ENCODE measurements at regions not wholly inside any gene's neighbourhood (a gene's known extent, or its start where the extent isn't known, plus 50 kb on each side); places are given as distances from the start of the nearest gene placed in this dataset.

DNA sequence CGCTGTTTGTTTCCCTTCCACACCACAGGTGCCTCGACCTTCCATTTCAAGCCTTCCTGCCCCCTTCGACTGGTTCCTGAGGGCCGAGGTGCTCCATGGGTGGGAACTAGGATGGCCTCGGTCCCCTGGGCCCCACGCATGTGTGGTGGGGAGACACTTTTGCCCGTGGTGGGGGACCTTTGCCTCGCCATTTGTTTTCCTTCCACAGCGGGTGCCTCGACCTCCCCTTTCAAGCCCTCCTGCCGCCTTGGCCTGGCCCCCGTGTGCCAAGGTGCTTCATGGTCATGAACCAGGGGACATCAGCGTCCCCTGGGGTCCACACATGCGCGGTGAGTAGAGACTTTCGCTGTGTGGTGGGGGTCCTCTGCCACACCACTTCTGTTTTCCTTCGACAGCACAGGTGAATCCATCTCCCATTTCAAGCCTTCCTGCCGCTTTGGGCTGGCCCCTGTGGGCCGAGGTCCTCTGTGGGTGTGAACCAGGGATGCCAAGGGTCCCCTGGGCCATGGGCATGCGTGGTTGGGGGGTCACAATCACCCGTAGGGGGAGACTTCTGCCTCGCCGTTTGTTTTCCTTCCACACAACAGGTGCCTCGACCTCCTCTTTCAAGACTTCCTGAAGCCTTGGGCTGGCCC is 364.4 kb downstream of the ALG10 start:
- Histone ChIP-seq H3K4me3 (ENCODE audit: low read length) (no peak overlapping the region), H2AFZ (ENCODE audit: low read depth, low read length) (no peak overlapping the region), H3K27me3 (ENCODE audit: insufficient read depth, low read length) (peaks cover 6% of the 10 kb centered on the region), H3K4me1 (ENCODE audit: insufficient read depth, low read length) (peaks cover 3% of the 10 kb centered on the region), H3K36me3 (ENCODE audit: insufficient read depth, low read length) (no peaks in the 10 kb centered on the region), H3K9me3 (ENCODE audit: low read length) (no peaks in the 10 kb centered on the region)

DNA sequence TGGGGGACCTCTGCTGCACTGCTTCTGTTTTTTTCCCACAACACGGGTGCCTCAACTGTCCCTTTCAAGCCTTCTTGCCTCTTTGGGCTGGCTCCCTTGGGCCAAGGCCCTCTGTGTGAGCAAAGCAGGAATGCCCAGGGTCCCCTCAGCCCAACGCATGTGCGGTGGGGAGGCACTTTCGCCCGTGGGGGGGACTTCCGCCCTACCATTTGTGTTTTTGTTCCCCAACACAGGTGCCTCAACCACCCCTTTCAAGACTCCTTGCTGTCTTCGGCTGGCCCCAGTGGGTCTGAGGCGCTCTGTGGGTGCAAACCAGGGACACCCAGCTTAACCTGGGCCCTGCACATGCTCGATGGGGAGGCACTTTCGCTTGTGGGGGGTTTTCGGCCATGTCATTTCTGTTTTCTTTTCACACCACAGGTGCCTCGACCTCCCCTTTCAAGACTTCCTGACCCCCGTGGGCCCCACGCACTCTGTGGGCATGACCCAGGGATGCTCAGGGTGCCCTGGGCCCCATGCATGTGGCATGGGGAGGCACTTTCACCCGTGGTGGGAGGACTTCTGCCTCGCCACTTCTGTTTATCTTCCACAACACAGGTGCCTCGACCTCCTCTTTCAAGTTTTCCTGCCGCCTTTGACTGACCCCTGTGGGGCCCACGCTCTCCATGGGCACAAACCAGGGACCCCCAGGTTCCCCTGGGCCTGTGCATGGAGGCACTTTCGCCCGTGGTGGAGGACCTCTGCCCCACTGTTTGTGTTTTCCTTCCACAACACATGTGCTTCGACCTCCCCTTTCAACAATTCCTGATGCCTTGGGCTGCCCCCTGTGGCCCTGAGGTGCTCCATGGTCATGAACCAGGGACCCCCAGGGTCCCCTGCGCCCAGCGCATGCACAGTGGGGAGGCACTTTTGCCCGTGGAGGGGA is 365.7 kb downstream of the ALG10 start:
- peaks cover 3% of the 10 kb centered on the region for H3K4me1 ChIP-seq (ENCODE audit: insufficient read depth, low read length)
- H3K9me3 ChIP-seq (ENCODE audit: low read length): no peaks in the 10 kb centered on the region
- H2AFZ ChIP-seq (ENCODE audit: low read depth, low read length): no peak overlapping the region
- H3K27me3 ChIP-seq (ENCODE audit: insufficient read depth, low read length): peaks cover 6% of the 10 kb centered on the region
- H3K36me3 ChIP-seq (ENCODE audit: insufficient read depth, low read length): no peaks in the 10 kb centered on the region
- no peak overlapping the region for H3K4me3 ChIP-seq (ENCODE audit: low read length)

DNA sequence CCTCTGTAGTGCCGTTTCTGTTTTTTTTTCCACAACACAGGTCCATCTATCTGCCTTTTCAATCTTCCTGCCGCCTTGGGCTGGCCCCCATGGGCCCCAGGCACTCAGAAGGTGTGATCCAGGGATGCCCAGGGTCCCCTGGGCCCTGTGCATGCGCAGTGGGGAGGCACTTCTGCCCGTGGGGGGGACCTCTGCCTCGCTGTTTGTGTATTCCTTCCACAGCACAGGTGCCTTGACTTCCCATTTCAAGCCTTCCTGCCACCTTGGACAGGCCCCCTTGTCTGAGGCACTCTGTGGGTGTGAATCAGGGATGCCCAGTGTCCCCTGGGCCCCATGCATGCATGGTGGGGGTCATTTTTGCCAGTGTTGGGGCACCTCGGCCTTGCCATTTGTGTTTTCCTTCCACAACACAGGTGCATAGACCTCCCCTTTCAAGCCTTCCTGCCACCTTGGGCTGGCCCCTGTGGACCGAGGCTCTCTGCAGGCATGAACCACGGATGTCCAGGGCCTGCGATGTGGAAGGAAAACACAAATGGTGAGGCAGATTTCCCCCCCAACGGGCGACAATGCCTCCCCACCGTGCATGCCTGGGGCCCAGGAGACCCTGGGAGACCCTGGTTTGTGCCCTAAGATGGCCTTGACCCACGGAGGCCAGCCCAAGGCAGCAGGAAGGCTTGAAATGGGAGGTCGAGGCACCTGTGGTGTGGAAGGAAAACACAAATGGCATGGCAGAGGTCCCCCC is 366.5 kb downstream of the ALG10 start:
- peaks cover 6% of the 10 kb centered on the region for H3K27me3 ChIP-seq (ENCODE audit: insufficient read depth, low read length)
- peaks cover 3% of the 10 kb centered on the region for H3K4me1 ChIP-seq (ENCODE audit: insufficient read depth, low read length)
- no peaks in the 10 kb centered on the region for H3K36me3 ChIP-seq (ENCODE audit: insufficient read depth, low read length)
- H2AFZ ChIP-seq (ENCODE audit: low read depth, low read length): no peak overlapping the region
- H3K4me3 ChIP-seq (ENCODE audit: low read length): no peak overlapping the region
- no peaks in the 10 kb centered on the region for H3K9me3 ChIP-seq (ENCODE audit: low read length)

DNA sequence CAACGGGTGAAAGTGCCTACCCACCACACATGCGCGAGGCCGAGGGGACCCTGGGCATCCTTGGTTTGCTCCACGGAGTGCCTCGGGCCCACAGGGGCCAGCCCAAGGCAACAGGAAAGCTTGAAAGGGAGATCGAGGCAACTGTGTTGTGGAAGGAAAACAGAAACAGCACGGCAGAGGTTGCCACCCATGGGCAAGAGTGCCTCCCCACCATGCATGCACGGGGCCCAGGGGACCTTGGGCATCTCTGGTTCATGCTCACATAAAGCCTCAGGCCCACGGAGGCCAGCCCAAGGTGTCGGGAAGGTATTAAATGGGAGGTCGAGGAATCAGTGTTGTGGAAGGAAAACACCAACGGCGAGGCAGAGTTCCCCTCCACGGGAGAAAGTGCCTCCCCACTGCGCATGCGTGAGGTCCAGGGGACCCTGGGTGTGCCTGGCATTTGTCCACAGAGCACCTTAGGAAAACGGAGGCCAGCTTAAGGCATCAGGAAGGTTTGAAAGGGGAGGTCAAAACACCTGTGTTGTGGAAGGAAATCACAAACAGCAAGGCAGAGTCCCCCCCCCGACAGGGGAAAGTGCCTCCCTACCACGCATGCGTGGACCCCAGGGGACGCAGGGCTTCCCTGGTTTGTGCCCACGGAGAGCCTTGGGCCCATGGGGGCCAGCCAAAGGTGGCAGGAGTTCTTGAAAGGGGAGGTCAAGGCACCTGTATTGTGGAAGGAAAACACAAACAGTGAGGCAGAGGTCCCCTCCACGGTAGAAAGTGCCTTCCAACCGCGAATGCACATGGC is 367.3 kb downstream of the ALG10 start:
- no peaks in the 10 kb centered on the region for H3K36me3 ChIP-seq (ENCODE audit: insufficient read depth, low read length)
- H2AFZ ChIP-seq (ENCODE audit: low read depth, low read length): no peak overlapping the region
- no peaks in the 10 kb centered on the region for H3K9me3 ChIP-seq (ENCODE audit: low read length)
- H3K27me3 ChIP-seq (ENCODE audit: insufficient read depth, low read length): peaks cover 6% of the 10 kb centered on the region
- peaks cover 3% of the 10 kb centered on the region for H3K4me1 ChIP-seq (ENCODE audit: insufficient read depth, low read length)
- H3K4me3 ChIP-seq (ENCODE audit: low read length): no peak overlapping the region

DNA sequence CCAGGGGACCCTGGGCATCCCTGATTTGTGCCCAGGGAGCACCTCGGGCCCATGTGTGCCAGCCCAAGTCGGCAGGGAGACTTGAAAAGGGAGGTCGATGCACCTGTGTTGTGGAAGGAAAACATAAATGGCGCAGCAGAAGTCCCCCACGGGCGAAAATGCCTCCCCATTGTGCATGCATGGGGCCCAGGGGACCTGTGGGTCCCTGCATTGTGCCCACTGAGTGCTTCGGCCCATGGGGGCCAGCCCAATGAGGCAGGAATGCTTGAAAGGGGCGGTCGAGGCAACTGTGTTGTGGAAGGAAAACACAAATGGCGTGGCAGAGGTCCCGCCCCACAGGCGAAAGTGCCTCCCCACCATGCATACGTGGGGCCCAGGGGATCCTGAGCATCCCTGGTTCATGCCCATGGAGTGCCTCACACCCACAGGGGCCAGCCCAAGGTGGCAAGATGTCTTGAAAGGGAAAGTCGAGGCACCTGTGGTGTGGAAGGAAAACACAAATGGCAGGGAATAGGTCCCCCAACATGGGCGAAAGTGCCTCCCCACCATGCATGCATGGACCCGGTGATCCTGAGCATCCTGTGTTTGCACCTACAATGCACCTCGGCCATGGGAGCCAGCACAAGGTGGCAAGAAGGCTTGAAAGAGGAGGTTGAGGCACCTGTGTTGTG is 368.0 kb downstream of the ALG10 start:
- no peaks in the 10 kb centered on the region for H3K9me3 ChIP-seq (ENCODE audit: low read length)
- H3K36me3 ChIP-seq (ENCODE audit: insufficient read depth, low read length): no peaks in the 10 kb centered on the region
- peaks cover 3% of the 10 kb centered on the region for H3K4me1 ChIP-seq (ENCODE audit: insufficient read depth, low read length)
- peaks cover 4% of the 10 kb centered on the region for H3K27me3 ChIP-seq (ENCODE audit: insufficient read depth, low read length)
- H3K4me3 ChIP-seq (ENCODE audit: low read length): no peak overlapping the region
- H2AFZ ChIP-seq (ENCODE audit: low read depth, low read length): no peak overlapping the region

DNA sequence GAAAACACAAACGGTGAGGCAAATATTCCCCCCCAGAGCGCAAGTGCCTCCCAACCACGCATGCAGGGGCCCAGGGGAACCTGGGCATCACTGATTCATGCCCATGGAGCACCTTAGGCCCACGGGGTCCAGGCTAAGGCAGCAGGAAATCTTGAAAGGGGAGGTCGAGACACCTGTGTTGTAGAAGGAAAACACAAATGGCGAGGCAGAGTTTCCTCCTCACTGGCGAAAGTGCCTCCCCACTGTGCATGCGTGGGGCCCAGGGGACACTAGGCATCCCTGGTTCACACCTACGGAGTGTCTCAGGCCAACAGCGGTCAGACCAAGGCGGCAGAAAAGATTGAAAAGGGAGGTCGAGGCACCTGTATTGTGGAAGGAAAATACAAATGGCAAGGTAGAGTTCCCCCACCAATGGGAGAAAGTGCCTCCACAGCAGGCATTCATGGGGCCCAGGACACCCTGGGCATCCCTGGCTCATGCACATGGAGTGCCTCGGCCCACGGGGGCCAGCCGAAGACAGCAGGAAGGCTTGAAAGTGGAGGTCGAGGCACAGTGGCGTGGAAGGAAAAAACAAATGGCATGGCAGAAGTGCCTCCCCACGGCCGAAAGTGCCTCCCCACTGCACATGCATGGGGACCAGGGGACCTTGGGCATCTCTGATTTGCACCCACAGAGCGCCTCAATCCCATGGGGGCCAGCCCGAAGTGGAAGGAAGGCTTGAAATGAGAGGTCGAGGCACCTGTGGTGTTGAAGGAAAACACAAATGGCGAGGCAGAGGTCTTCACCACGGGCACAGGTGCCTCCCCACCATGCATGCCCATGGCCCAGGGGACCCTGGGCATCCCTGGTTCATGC is 368.8 kb downstream of the ALG10 start:
- H3K4me3 ChIP-seq (ENCODE audit: low read length): no peak overlapping the region
- H3K27me3 ChIP-seq (ENCODE audit: insufficient read depth, low read length): peaks cover 8% of the 10 kb centered on the region
- H3K4me1 ChIP-seq (ENCODE audit: insufficient read depth, low read length): peaks cover 1% of the 10 kb centered on the region
- no peaks in the 10 kb centered on the region for H3K36me3 ChIP-seq (ENCODE audit: insufficient read depth, low read length)
- no peaks in the 10 kb centered on the region for H3K9me3 ChIP-seq (ENCODE audit: low read length)
- no peak overlapping the region for H2AFZ ChIP-seq (ENCODE audit: low read depth, low read length)

DNA sequence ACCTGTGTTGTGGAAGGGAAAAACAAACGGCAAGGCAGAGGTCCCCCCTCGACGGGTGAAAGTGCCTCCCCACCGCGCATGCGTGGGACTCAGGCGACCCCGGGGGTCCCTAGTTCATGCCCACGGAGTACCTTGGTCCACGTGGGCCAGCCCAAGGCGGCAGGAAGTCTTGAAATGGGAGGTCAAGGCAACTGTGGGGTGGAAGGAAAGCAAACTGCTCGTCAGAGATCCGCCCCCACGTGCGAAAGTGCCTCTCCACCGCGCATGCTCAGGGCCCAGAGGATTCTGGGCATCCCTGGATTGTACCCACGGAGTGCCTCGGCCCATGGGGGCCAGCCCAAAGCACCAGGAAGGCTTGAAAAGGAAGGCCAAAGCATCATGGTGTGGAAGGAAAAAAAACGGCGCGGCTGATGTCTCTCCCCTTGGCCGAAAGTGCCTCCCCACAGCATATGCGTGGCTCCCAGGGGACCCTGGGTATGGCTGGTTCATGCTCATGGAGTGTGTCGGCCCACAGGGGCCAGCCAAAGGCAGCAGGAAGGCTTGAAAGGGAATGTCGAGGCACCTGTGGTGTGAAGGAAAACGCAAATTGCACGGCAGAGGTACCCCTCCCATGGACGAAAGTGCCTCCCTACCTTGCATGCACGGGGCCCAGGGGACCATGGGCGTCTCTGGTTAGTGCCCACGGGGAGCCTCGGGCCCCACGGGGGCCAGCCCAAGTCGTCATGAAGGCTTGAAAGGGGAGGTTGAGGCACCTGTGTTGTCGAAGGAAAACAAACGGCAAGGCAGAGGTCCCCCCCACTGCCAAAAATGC is 369.7 kb downstream of the ALG10 start:
- Histone ChIP-seq H3K36me3 (ENCODE audit: insufficient read depth, low read length) (no peaks in the 10 kb centered on the region), H3K27me3 (ENCODE audit: insufficient read depth, low read length) (peaks cover 14% of the 10 kb centered on the region), H2AFZ (ENCODE audit: low read depth, low read length) (no peak overlapping the region), H3K4me1 (ENCODE audit: insufficient read depth, low read length) (no peaks in the 10 kb centered on the region), H3K4me3 (ENCODE audit: low read length) (no peak overlapping the region), H3K9me3 (ENCODE audit: low read length) (no peaks in the 10 kb centered on the region)

DNA sequence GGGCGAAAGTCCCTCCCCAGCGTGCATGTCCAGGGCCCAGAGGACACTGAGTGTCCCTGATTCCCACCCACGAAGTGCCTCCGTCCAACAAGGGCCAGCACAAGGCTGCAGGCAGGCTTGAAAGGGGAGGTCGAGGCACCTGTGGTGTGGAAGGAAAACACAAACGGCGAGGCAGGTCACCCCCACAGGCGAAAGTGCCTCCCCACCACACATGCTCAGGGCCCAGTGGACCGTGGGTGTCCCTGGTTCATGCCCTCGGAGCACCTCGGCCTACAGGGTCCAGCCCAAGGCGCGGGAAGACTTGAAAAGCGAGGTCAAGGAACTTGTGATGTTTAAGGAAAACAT is 370.4 kb downstream of the ALG10 start:
- Histone ChIP-seq H3K27me3 (ENCODE audit: insufficient read depth, low read length) (peaks cover 14% of the 10 kb centered on the region), H3K9me3 (ENCODE audit: low read length) (no peaks in the 10 kb centered on the region)

DNA sequence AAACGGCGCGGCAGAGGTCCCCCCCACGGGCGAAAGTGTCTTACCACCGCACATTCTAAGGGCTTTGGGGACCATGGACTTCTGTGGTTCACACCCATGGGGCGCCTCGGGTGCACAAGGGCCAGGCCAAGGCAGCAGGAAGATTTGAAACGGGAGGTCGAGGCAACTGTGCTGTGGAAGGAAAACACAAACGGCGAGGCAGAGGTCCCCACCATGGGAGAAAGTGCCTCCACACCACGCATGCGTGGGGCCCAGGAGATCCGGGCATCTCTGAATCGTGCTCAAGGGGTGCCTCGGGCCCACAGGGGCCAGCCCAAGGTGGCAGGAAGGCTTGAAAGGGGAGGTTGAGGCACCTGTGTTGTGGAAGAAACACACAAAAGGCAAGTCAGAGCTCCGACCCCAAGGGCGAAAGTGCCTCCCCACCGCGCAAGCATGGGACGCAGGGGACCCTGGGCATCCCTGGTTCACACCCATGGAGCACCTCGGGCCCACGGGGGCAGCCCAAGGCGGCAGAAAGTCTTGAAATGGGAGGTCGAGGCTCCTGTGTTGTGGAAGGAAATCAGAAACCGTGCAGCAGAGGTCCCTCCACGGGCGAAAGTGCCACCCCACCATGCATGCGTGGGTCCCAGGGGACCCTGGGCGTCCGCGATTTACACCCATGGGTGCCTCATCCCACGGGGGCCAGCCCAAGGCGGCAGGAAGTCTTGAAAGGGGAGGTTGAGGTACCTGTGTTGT is 371.0 kb downstream of the ALG10 start:
- H3K27me3 ChIP-seq (ENCODE audit: insufficient read depth, low read length): peaks cover 14% of the 10 kb centered on the region
- no peaks in the 10 kb centered on the region for H3K36me3 ChIP-seq (ENCODE audit: insufficient read depth, low read length)
- H3K4me1 ChIP-seq (ENCODE audit: insufficient read depth, low read length): no peaks in the 10 kb centered on the region
- no peaks in the 10 kb centered on the region for H3K9me3 ChIP-seq (ENCODE audit: low read length)
- no peak overlapping the region for H2AFZ ChIP-seq (ENCODE audit: low read depth, low read length)
- no peak overlapping the region for H3K4me3 ChIP-seq (ENCODE audit: low read length)

More for the DNA sequence above, 370.4 kb downstream of the ALG10 start:
- H3K4me1 ChIP-seq (ENCODE audit: insufficient read depth, low read length): no peaks in the 10 kb centered on the region
- no peaks in the 10 kb centered on the region for H3K36me3 ChIP-seq (ENCODE audit: insufficient read depth, low read length)
- H3K4me3 ChIP-seq (ENCODE audit: low read length): no peak overlapping the region
- H2AFZ ChIP-seq (ENCODE audit: low read depth, low read length): no peak overlapping the region

DNA sequence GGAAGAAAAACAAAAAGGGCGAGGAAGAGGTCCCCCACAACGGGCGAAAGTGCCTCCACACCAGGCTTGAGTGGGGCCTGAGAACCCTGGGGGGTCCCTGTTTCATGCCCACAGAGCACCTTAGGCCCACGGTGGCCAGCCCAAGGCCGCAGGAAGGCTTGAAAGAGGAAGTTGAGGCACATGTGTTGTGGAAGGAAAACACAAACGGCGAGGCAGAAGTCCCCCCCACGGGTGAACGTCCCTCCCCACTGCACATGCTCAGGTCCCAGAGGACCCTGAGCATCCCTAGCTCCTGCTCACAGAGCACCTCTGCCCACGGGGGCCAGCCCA is 371.5 kb downstream of the ALG10 start:
- Histone ChIP-seq H3K4me3 (ENCODE audit: low read length) (no peak overlapping the region), H3K27me3 (ENCODE audit: insufficient read depth, low read length) (peaks cover 14% of the 10 kb centered on the region), H3K9me3 (ENCODE audit: low read length) (no peaks in the 10 kb centered on the region), H2AFZ (ENCODE audit: low read depth, low read length) (no peak overlapping the region), H3K4me1 (ENCODE audit: insufficient read depth, low read length) (no peaks in the 10 kb centered on the region), H3K36me3 (ENCODE audit: insufficient read depth, low read length) (no peaks in the 10 kb centered on the region)
